Muscle layer of colon (tissue), 2 donors: ENCODE measurements at regions not wholly inside any gene's neighbourhood (a gene's known extent, or its start where the extent isn't known, plus 50 kb on each side); places are given as distances from the start of the nearest gene placed in this dataset.

Experiments used
- H3K27ac ChIP-seq: one replicate; pipeline ENCODE4 v1.7.0; 2013; ENCODE audit warnings: low read depth, mild to moderate bottlenecking, low read length, moderate library complexity
- H3K27me3 ChIP-seq, 2 donors: one replicate each; pipeline ENCODE4 v1.7.0; 2013; ENCODE audit warnings: low read length in 2 of 2, mild to moderate bottlenecking in 2 of 2; ENCODE audit not compliant: insufficient read depth in 2 of 2, control insufficient read depth in 1 of 2
- H3K36me3 ChIP-seq: one replicate; pipeline ENCODE4 v1.7.0; 2013; ENCODE audit warnings: mild to moderate bottlenecking, low read length; ENCODE audit not compliant: insufficient read depth
- H3K4me1 ChIP-seq: one replicate; pipeline ENCODE4 v1.7.0; 2013; ENCODE audit warnings: mild to moderate bottlenecking, low read length; ENCODE audit not compliant: insufficient read depth
- H3K4me3 ChIP-seq, 2 donors: one replicate each; pipeline ENCODE4 v1.7.0; 2013; ENCODE audit warnings: low read length in 2 of 2, low read depth in 1 of 2, mild to moderate bottlenecking in 1 of 2, moderate library complexity in 1 of 2
- H3K9ac ChIP-seq: one replicate; pipeline ENCODE4 v1.7.0; 2013; ENCODE audit warnings: low read length
- H3K9me3 ChIP-seq: one replicate; pipeline ENCODE4 v1.7.0; 2013; ENCODE audit warnings: mild to moderate bottlenecking, low read length
- donor health status: abdominal sarcoma.
- donor health status: Adenocarcinoma of cecum.

- Histone ChIP-seq H3K9ac (no peak overlapping the region), H3K9me3 (no peaks in the 10 kb centered on the region), H3K27me3 (no peaks in the 10 kb centered on the region), H3K36me3 (no peaks in the 10 kb centered on the region), H3K4me1 (no peaks in the 10 kb centered on the region), H3K4me3 (no peak overlapping the region), H3K27ac (no peak overlapping the region)
Measured at GRCh38 chr1:98201666-98202081, 280.8 kb upstream of the DPYD start.

GRCh38 chr1:98197356-98197755, 276.5 kb upstream of the DPYD start:
- H3K27ac ChIP-seq = no peak overlapping the region
- no peaks in the 10 kb centered on the region for H3K4me1 ChIP-seq
- no peak overlapping the region for H3K9ac ChIP-seq
- no peaks in the 10 kb centered on the region for H3K27me3 ChIP-seq
- no peak overlapping the region for H3K4me3 ChIP-seq
- no peaks in the 10 kb centered on the region for H3K9me3 ChIP-seq
- H3K36me3 ChIP-seq = no peaks in the 10 kb centered on the region

GRCh38 chr1:98196012-98196411, 275.2 kb upstream of the DPYD start:
- H3K27ac ChIP-seq = no peak overlapping the region
- H3K9me3 ChIP-seq = no peaks in the 10 kb centered on the region
- H3K9ac ChIP-seq = no peak overlapping the region
- no peaks in the 10 kb centered on the region for H3K36me3 ChIP-seq
- no peaks in the 10 kb centered on the region for H3K4me1 ChIP-seq
- H3K4me3 ChIP-seq = no peak overlapping the region
- no peaks in the 10 kb centered on the region for H3K27me3 ChIP-seq

DNA sequence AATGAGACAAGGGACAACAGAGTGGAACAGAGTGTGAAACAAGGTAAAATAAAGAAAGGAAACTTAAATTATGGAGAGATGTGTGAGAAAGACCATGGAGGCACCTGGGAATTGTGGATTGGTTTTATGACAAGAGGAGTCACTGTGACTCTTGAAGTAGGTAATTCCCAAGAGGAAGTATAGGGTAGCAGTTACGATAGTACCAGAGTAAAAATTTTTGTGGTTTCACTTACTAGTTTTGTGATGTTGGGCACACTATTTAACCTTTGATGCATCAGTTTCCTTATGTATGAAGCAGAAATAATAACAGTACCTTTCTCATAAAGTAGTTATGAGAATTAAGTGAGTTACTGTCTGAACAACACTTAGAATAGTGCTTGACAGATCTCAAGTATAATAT, 267.9 kb upstream of the DPYD start:
- Histone ChIP-seq H3K4me1 (no peaks in the 10 kb centered on the region), H3K36me3 (no peaks in the 10 kb centered on the region), H3K27ac (no peak overlapping the region), H3K9ac (no peak overlapping the region), H3K27me3 (no peaks in the 10 kb centered on the region), H3K4me3 (no peak overlapping the region), H3K9me3 (no peaks in the 10 kb centered on the region)

DNA sequence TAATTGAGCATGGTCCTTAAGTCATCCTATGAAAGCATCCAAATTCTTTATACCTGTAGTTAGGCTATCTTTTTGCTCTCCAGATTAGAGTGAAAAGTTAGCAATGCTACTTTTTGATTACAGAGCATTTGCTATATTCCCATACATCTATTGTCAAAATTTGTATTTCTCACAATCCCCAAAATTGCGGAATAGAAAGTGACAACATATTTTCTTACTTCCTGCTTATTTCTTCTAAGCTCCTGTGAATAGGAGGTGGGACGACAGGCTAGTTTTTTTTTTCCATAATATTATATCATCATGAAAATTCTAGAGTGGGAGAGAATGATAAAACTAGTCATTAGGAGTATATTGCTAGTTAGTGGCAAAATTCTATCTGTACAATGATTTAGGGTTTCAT, 264.0 kb upstream of the DPYD start:
- Histone ChIP-seq H3K9ac (no peak overlapping the region), H3K9me3 (no peaks in the 10 kb centered on the region), H3K36me3 (no peaks in the 10 kb centered on the region), H3K27ac (no peak overlapping the region), H3K27me3 (no peaks in the 10 kb centered on the region), H3K4me1 (no peaks in the 10 kb centered on the region), H3K4me3 (no peak overlapping the region)

DNA sequence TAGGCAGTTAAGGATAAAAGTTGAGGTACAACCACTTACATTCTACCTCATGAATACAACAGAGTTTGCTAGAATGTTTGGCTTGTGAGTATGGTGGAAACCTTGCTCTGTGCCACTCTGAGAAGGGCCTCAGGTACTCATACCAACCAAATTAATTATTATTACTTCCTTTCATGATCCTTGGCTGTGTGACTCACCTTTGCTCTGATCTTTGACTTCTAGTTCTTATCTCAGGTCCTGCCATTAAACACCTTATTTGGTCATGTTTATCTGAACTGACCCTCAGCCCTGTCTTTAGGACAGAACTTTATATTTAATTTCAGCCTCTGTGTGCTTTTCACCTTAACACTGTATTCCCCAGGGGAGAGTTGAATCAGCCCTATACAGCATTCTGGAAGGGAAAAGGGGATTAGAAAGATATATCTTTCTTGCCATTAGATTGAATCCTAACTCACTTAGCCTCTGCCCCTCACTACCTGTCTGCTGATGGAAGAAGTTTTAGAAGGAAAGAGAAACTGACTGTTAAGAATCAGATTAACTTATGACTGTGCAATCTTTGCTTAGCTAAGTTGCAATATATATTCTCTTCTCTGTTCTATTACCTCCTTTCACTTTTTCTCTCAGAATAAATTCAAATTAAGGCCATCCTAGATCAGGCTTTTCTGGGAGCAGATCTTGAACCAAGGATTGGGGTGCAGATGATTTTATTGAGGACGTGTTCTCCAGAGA, 260.4 kb upstream of the DPYD start:
- Histone ChIP-seq H3K4me1 (no peaks in the 10 kb centered on the region), H3K27ac (no peak overlapping the region), H3K9ac (no peak overlapping the region), H3K27me3 (no peaks in the 10 kb centered on the region), H3K36me3 (no peaks in the 10 kb centered on the region), H3K9me3 (no peaks in the 10 kb centered on the region), H3K4me3 (no peak overlapping the region)

DNA sequence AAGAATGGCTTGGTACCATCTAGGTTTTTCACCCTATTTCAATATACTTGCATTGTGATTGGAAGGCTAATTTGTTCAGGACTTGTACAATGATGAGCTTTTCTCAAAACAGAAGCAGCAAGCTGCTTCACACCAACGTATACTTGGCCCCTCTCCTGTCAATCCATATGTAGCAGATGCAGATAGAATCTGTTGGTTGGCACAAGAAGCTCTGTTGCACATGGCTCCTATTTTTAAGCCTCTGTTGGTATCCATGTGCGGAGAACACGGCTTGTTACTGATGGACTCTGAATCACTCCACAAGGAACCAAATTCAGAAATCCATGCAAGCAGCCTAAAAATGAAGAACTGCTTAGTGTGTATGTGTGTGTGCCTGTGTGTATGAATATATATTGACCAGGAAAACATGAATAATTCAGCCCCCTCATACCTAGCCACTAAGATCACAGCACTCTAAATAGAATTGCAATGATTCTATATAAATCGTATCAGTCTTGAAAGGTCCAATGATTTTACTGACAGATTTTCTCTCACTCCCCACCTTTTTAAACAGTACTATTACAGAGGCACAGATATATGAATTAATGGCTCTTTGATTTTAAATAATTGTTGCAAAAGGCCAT, 258.4 kb upstream of the DPYD start:
- Histone ChIP-seq H3K36me3 (no peaks in the 10 kb centered on the region), H3K9me3 (no peaks in the 10 kb centered on the region)

GRCh38 chr1:98177751-98178150, 256.9 kb upstream of the DPYD start:
- no peaks in the 10 kb centered on the region for H3K9me3 ChIP-seq
- no peak overlapping the region for H3K9ac ChIP-seq
- H3K27me3 ChIP-seq = no peaks in the 10 kb centered on the region
- no peak overlapping the region for H3K4me3 ChIP-seq
- no peaks in the 10 kb centered on the region for H3K36me3 ChIP-seq
- no peaks in the 10 kb centered on the region for H3K4me1 ChIP-seq
- no peak overlapping the region for H3K27ac ChIP-seq

More for the DNA sequence above, 258.4 kb upstream of the DPYD start:
- Histone ChIP-seq H3K4me3 (no peak overlapping the region), H3K27ac (no peak overlapping the region), H3K27me3 (no peaks in the 10 kb centered on the region), H3K4me1 (no peaks in the 10 kb centered on the region), H3K9ac (no peak overlapping the region)

DNA sequence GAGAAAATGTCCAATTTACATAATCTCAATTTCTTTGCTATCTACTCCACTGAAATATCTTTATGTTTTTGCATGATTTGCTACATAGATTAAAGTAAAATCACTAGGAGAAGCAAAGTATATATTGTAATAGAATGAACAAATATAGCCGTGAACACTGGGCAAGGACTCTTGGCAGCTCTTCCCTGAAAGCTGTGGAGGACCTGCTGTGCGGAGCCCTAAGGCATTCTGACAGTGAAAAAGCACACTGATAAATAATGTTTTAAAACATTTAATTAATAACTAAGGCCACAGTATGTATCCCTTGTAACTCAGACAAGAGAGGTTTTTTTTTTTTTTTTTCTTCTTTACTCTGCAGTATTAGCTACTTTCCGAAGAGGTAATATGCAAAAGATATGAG, 256.1 kb upstream of the DPYD start:
- Histone ChIP-seq H3K9ac (no peak overlapping the region), H3K9me3 (no peaks in the 10 kb centered on the region), H3K4me1 (no peaks in the 10 kb centered on the region), H3K4me3 (no peak overlapping the region), H3K27me3 (no peaks in the 10 kb centered on the region), H3K27ac (no peak overlapping the region), H3K36me3 (no peaks in the 10 kb centered on the region)

GRCh38 chr1:98176414-98176813, 255.6 kb upstream of the DPYD start:
- H3K27me3 ChIP-seq = no peaks in the 10 kb centered on the region
- H3K27ac ChIP-seq = no peak overlapping the region
- H3K9me3 ChIP-seq = no peaks in the 10 kb centered on the region
- H3K4me1 ChIP-seq = no peaks in the 10 kb centered on the region
- H3K36me3 ChIP-seq = no peaks in the 10 kb centered on the region
- H3K4me3 ChIP-seq = no peak overlapping the region
- no peak overlapping the region for H3K9ac ChIP-seq

- Histone ChIP-seq H3K4me1 (no peaks in the 10 kb centered on the region), H3K9me3 (no peaks in the 10 kb centered on the region), H3K36me3 (no peaks in the 10 kb centered on the region), H3K4me3 (no peak overlapping the region), H3K27me3 (no peaks in the 10 kb centered on the region), H3K27ac (no peak overlapping the region), H3K9ac (no peak overlapping the region)
Measured at GRCh38 chr1:98172578-98172977, 251.7 kb upstream of the DPYD start.

GRCh38 chr1:98172022-98172421, 251.2 kb upstream of the DPYD start:
- H3K9me3 ChIP-seq = no peaks in the 10 kb centered on the region
- no peaks in the 10 kb centered on the region for H3K4me1 ChIP-seq
- no peak overlapping the region for H3K27ac ChIP-seq
- no peak overlapping the region for H3K4me3 ChIP-seq
- no peak overlapping the region for H3K9ac ChIP-seq
- no peaks in the 10 kb centered on the region for H3K27me3 ChIP-seq
- H3K36me3 ChIP-seq = no peaks in the 10 kb centered on the region
